GM18870 (cell line): ENCODE measurements at regions not wholly inside any gene's neighbourhood (a gene's known extent, or its start where the extent isn't known, plus 50 kb on each side); places are given as distances from the start of the nearest gene placed in this dataset.

Experiments used
- ATAC-seq: cut with Tn5 transposase; IDR thresholded peaks from one replicate; pipeline ENCODE4 v1.9.1; 2021; ENCODE audit warnings: moderate library complexity; ENCODE audit not compliant: unreplicated experiment

DNA sequence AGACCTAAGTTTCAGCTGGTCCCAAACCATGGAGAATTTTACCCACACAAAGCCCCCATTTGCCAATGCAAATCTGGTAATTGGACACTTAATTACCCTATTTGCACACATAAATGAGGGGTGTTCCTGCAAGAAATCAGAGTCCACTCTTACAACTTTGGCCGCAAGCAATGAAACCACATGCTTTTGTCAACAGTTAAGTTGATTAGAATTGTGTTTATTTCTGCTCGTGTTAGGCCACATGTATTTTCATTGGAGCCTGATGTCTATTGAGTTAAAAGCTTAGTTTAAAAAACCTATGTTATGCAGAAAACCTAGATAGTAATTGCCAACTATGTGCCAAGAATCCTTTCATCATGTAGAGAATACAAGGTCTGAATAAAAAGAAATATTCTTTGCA lies 153.8 kb upstream of the CMC1 start:
- ATAC-seq: no peak

DNA sequence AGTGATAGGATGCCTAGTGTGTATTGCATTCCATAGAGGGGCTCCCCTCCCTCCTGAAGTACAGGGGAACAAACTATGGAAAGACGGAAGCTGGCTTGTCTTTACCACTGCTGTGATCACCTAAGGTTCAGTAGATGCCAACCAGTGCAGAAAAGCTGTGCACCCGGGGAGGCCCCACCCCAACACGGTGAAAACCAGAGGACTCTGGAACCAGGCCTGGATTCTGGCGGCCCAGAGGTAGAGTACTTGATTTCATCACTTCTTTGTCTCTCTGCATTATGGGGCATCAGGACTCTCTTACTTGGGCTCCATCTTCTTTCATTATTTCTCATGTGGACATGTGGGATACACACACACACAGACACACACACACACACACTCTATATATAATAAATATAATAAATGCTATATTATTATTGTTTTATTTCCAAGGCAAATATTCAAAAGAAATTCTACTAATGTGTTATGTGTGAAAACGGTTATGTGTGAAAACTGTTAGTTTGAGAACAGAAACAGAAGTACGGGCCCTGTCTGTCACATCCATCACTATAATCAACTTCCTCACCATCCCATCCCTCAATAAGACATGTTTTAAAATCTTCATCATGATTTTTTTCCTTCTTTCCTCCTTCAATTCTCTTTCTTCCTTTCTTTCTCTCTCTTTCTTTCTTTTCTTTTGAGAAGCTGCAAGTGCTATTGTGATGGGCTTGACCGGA lies 152.4 kb upstream of the CMC1 start:
- no peak for ATAC-seq

DNA sequence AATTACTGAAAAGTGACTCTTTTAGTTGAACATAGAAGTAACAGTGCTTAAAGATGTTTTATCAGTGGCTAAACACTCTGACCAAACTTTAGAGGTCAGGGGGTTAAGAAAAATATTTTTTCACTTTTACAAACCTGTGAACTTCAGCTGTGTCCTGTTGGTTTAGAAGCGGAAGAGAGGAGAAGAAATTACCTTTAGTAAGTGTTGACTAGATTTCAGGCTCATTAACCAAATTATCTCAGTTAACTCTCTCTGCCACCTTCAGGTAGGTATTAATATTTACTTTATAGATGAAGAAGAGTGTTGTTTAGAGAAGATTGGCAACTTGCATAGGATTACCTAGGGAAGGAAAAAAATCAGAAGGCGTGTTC lies 151.9 kb upstream of the CMC1 start:
- ATAC-seq: no peak

DNA sequence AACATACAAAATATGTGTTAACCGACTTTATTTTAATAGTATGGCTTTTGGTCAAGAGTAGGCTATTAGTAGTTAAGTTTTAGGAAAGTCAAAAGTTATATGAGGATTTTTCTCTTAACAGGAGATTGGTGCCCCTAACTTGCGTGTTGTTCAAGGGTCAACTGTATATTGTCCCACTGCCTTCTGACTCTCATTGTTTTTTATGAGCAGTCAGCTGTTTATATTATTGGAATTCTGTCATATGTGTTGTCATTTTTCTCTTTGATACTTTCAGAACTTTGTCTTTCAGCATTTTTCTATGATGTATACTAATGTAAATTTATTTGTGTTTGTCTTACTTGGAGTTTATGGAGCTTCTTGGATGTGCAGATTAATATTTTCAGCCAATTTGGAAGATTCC lies 142.1 kb upstream of the CMC1 start:
- ATAC-seq: no peak

DNA sequence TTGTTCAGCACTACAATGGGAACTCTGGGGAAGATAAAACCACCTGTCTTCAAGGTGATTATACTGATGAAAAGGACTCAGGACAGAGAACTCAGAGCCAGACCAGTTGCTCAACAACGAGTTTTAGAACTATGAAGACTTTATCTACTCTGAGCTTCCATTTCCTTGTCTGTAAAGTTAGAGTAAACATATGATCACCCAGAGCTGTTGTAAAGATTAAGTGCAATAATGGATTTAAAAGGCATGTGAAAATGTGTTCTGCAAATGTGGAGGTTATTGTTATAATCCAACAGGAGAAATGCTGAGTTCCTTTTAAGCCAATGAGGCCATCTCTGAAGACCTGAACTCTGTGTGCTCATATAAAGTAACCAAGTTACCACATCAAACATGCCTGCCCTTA lies 139.7 kb upstream of the CMC1 start:
- no peak for ATAC-seq

DNA sequence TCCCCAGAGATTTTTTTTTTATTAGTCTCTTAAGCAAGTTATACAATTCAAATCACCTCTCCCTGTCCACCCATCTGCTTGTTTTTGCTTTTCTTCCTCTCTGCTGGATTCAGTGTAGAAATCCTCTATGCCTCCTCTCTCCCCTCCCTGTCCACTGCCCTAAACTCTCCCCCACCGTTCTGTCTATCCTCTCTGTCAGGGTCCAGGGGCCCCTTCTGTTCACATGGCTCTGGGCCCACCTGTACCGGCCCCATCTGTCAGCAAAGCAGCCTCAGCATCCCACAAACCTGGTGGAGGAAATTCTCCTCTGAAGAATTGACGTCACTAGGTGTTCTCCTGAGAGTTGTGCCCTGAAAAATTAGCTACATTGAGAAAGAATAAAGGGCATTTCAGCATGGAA lies 137.6 kb upstream of the CMC1 start:
- ATAC-seq: no peak

DNA sequence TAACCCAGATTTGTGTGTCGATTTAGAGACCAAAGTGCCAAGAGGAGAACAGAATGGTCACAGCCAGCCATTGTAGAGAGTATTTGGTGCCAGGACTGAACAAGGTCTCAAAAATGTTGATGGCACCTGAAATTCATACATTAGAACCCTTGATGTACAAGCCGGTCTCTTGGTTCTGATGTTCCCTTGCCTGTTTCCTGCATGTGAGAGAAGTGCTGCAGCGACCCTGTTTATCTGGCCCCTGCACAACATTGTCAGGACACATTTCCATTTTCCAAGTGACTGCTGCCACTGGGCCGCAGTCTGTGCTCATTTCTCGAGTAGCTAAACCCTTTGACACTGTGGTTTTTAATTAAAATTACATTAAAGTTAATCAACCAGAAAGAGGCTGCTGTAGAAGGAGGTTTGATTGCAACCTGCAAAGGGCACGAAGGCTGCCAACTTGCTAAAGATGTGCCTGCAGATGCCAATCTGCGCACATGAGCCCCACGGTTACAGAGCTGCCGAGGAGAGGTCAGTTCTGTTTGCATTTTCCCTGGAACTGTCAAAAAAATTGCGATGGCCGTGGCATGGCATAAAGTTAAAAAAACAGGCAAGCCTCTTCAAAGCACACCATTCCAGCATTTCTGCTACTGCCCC lies 136.4 kb upstream of the CMC1 start:
- no peak for ATAC-seq

DNA sequence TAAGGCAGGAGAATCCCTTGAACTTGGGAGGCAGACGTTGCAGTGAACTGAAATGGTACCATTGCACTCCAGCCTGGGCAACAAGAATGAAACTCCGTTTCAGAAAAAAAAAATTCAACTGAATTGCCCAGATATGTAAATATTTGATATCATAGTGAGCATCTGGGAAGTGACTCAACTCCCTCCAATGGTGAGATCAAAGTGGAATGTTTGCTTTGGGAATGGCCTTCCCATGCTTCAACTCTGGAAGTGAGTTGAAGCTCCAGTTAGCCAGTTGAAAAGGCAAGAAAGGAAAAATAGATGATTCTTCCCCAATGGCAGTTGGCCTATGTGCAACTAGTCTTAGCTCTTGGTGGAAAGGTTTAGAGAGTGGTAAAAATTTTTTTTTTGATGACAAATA lies 131.6 kb upstream of the CMC1 start:
- ATAC-seq: no peak

DNA sequence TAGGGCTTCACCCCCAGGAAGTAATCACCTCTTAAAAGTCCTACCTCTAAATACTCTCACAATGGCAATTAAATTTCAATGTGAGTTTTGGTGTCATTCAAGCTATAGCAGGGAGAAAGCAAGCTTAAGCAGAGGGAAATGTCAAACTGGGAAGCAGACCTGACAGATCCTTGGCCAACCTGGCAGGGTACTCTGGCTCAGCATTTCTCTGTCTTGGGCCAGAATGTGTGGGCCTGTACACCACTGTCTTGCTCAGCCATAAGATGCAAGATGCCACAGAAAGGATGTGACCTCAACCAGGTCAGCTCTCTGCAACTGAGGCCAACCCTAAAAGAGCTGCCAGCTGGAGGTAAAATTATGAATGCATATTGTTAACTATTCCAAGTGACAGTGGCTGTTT lies 130.6 kb upstream of the CMC1 start:
- ATAC-seq: no peak

DNA sequence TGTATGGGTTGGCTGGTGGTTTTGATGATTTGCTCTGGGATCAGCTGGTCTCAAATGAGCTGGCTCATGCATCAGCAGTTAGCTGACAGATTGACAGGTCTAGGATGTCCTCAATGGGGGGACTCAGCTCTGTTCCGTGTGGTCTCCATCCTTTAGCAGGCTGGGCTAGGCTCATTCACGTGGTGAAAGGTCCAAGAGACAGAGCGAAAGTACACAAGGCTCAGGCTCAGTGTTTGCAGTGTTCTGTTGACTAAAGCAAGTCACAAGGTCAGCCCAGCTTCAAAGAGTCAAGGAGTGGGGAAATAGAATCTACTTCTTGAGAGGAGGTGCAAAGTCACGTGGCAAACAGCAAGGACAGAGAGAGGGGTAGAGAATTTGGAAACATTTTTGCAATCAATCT lies 126.5 kb upstream of the CMC1 start:
- ATAC-seq: no peak

DNA sequence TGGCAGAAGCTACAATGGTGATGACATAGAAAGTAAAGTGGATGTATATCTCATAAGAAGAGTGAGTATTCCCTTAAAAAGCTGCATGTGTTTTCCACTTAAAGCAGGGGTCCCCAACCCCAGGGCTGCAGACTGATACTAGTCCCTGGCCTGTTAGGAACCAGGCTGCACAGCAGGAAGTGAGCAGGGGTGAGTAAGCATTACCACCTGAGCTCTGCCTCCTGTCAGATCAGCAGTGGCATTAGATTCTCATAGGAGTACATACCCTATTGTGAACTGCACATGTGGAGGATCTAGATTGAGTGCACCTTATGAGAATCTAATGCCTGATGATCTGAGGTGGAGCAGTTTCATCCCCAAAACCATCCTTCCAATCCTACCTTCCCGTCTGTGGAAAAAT lies 126.1 kb upstream of the CMC1 start:
- ATAC-seq: no peak

DNA sequence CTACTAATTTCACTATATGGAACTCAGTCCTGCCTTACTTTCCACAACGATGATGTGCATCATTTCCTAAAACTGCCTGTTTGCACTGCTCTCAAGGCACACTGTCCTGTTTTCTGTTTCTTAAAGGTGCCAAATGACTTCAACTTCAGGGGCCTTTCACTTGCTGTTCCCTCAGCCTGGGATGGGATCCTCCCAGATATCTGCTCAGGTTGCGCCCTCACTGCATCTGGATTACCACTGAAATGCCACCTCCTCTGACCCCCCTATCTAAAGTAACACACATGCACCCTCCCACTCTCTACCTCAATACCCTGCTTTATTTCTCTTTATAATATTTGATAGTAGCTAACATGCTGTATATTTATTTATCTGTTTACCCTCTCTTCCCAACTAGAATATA lies 123.8 kb upstream of the CMC1 start:
- ATAC-seq: no peak

DNA sequence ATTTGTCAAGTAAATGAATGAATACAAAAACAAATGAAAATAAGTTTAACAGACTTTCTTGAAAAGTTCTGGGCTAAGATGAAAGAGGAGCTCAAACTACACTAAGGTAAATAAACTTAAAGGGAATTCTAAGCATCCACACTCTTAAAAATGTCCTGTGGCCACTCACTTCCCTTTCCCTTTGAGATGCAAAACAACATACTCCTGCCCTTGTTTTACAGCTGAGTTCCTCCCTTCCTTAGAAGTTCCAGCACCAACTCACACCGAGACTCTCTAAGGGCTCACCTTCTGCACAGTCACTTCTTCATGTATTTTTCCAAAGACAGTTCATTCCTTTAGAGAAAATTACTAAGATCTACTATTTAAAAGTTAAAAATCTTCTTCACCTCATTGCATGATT lies 123.3 kb upstream of the CMC1 start:
- ATAC-seq: no peak

DNA sequence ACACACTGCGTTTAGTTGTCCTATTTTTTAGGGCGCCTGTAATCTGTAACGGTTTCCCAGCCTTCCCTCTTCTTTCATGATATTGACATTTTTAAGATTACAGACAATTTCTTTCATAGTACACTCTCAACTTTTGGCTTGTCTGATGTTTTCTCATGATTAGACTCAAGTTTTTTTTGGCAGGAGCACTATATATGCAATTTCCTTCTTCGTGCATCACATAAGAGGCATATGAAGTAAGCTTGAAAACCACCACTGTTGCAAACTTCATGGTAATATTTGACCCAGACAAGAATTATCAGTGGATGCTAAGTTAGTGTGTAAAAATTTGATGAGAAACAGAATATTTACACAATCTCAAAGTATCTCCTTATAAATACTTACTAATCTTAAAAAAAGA lies 119.2 kb upstream of the CMC1 start:
- no peak for ATAC-seq

DNA sequence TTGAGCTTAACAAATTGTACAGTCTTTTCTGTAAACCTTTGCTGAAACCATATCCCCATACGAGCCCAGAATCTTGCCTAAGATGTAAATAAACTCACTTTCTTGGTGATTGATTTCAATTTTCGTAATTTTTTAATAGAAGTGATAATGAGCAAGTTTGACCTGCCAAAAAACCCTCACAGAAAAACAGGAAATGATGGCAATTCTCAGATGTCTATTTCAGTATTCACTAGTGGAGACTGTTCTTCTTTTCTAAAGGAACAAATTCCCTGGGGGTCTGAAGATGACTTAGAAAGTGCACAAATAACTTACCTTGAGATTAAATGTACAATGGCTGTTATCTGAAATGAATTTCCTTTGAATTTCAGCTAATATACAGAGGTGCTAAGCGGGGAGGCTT lies 116.5 kb upstream of the CMC1 start:
- peak; percentile 41 for ATAC-seq

DNA sequence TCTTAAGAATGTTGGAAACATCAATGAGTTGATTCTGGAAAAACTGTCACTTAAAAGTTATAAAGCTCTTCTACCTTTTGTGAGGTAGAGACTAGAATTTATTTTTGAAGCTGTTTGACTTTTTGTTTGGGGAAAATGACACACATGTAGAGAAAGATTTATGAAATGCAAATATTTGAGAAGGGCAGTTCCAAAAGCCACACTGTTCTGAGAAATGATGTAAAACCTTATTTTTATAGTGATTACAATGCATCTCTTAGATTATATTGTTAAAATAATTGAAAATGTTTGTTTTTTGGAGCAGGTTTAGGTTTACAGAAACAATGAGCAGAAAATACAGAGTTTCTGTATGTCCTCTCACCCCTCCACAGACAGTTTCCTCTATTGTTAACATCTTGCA lies 116.1 kb upstream of the CMC1 start:
- no peak for ATAC-seq

DNA sequence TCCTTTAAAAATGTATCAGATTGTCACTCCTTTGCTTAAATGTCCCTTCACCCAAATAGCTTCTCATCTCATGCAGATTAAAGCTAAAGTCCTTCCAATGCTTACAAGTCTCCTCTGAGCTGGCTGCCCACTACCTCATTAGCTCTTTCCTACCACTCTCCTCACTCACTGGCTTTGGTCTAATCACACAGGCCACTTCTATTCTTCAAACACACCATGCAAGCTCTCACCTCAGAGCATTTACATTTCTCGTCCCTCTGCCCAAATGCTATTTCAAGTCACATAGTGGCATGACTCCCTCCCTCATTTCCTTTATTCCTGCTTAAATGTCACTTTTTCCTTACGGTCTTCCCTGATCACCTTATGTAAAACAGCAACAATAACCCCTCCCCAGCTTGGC lies 110.6 kb upstream of the CMC1 start:
- ATAC-seq: no peak

DNA sequence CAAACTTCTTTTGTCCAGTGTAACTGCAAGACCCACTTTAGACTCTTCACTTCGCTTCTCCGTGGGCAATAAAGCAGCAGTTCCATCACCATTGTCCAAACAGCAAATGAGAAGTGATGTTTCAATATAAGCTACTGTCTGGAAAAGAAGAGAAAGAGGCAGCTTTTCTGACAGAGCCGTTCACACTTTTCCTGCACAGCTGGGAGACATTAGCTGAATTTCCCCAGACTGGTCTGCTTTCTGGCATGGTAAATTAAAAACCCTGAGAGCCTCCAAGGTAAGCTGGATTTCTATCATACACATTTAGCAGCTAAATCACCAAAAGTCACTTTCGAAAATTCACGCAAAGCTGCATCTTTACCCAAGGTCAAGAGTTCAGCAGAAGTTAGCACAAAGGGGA lies 108.5 kb upstream of the CMC1 start:
- ATAC-seq: no peak

DNA sequence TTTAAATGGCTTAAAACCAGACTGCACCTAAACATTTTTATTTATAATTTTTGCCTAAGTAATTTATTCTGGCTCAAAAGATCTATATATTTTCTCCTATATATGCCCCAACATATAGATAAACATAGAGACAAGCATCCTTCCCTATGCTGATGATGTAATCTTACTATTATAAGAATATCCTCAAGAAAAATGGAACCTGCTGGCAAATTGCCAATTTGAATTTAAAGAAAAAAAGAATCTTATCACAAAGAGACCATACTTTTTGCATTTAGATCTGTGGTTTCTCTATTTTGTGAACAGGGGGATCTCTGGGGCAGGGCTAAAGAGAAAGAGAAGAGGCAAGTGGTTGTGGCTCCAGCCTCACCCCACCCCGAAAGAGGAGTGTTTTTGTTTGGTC lies 107.2 kb upstream of the CMC1 start:
- ATAC-seq: no peak

DNA sequence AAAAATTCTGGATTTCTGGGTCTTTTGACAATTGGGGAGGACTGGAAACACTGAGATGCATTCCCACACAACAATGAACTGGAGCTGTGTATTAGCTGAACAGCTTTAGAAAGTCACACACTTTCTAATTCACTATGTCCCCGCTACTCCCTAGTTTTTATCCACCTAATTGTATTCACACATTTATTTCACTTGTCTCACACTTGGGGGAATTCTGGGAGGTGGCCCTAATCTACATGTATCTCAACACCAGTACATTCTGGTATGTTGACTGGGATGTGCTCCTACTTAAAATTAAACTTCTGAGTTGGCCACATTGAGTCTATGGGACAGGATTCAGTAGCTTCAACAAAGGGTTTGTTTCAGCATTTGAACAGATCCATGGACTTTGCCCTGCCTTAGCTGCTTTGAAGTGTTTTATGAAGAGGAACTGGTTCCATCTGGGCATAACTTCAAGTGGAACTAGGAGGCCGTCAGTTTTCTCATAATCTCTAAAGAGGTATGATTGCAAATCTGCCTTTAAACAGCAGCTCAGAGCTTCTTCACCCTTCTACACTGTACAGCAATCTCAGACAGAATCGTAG lies 106.5 kb upstream of the CMC1 start:
- ATAC-seq: no peak

DNA sequence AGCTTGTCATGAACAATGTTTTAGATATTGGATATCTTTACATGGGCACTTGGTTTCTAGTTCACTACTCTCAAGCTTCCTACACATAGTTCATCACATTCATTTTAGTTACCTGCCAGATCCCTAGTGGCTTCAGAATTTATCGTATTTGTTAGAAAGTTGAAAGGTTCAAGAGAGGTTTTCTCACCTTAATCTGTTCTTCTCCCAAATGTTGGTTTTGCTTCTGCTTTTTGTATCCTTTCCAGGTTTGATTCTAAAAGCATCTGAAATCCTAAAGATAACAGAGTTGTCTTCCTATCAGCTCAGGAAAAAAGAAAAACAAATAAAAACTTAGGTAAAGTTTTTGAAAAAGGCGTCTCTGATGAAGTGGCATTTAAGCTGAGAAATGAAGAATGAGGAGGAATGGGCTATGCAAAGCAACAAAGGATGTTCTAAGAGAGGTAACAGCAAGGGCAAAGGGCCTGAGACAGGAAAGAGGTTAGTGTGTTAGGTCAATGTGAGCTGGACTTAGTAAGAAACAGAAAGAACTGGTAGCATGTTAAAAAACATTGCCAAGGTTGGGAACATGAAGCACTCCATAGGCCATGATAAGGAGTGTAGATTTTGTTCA lies 104.7 kb upstream of the CMC1 start:
- no peak for ATAC-seq

DNA sequence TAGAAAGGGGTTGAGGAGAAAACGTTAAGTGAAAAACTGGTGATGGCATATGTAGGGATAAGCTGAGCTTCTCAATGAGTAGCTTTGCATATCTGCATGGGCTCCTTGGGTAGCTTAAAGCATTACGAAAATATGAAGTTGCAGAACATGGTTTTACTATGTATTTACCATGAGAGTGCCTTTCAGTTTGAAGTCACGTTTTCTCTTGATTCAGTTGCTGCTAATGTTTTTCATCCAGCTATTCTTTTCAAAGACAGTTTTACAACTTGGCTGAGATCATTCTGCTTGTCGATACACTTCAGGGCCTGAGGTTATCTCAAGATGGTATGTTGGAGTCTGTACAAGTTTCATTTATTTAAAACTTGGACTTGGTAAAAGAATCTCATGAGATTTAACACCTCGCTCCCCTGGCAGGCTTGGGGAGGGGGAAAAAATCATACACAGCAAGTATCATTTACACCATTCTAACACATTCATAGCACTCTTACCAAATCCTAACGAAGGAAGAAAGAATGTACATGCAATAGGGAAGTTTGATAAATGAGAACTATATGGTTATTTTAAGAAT lies 103.3 kb upstream of the CMC1 start:
- ATAC-seq: no peak
